GM12878 (cell line): ENCODE measurements at regions not wholly inside any gene's neighbourhood (a gene's known extent, or its start where the extent isn't known, plus 50 kb on each side); places are given as distances from the start of the nearest gene placed in this dataset.

ENCODE experiments used
- ATAC-seq: fragments of 200-7000 bp; cut with Tn5 transposase; 3 replicates; pipeline ENCODE4 v1.9.1; 2020; ENCODE audit warnings: mild to moderate bottlenecking, moderate library complexity
- BruUV-seq: library from RNA; stranded (reverse); fragments of 400-500 nt; replicated peaks from 2 replicates; lab custom pipeline; 2021; lab: Mats Ljungman, UMichigan
- CTCF ChIA-PET: fragments of 300-600 bp; sonication (Branson Sonifier 250); formaldehyde crosslinking; extraction: SDS; loops from one replicate; lab custom pipeline; 2021; ENCODE audit warnings: inconsistent platforms; lab: Yijun Ruan, JAX
- POLR2A ChIA-PET: fragments of 350-600 bp; formaldehyde crosslinking; extraction: SDS; loops from one replicate; lab custom pipeline; 2021; ENCODE audit warnings: inconsistent platforms; lab: Charles Lee
- RAD21 ChIA-PET: fragments of 300-600 bp; sonication (Branson Sonifier 250); formaldehyde crosslinking; loops from one replicate; lab custom pipeline; 2023; ENCODE audit warnings: antibody characterized with exemption; ENCODE audit not compliant: unreplicated experiment; lab: Charles Lee
- SMC1A ChIA-PET: fragments of 300-600 bp; sonication (Branson Sonifier 250); formaldehyde crosslinking; loops from one replicate; lab custom pipeline; 2023; ENCODE audit not compliant: unreplicated experiment, uncharacterized antibody; lab: Charles Lee
- DNase-seq: peaks from one replicate; pipeline ENCODE4 v3.0.0-alpha.2; 2011; ENCODE audit warnings: low read depth, low spot score
- FAIRE-seq: peaks from 3 replicates; lab custom pipeline; 2011; peaks lifted over from hg19 to GRCh38; lab: Jason Lieb, UNC
- H2AFZ ChIP-seq: 2 replicates; pipeline ENCODE4 v1.6.0; 2011; ENCODE audit warnings: low read depth, low read length, control low read depth; ENCODE audit not compliant: control insufficient read depth
- H3K27ac ChIP-seq: 2 replicates; pipeline ENCODE4 v1.5.1; 2011; ENCODE audit warnings: control low read depth; ENCODE audit not compliant: control insufficient read depth, insufficient read depth
- H3K27me3 ChIP-seq, 2 experiments: replicated peaks in 1 of 2; 2 replicates each; pipeline versions ENCODE4 v1.6.0 to v1.6.1; 2011; ENCODE audit warnings: low read length in 1 of 2; ENCODE audit not compliant: control insufficient read depth in 2 of 2, insufficient read depth in 2 of 2
- H3K36me3 ChIP-seq, 2 experiments: 2 replicates each; pipeline ENCODE4 v1.5.1; 2011; ENCODE audit warnings: low read length in 1 of 2; ENCODE audit not compliant: control insufficient read depth in 2 of 2, insufficient read depth in 2 of 2
- H3K4me1 ChIP-seq: 2 replicates; pipeline ENCODE4 v1.6.1; 2011; ENCODE audit warnings: mild to moderate bottlenecking, low read length, moderate library complexity, mixed read lengths; ENCODE audit not compliant: control insufficient read depth, insufficient read depth
- H3K4me2 ChIP-seq: 2 replicates; pipeline ENCODE4 v1.6.0; 2011; ENCODE audit warnings: control low read depth; ENCODE audit not compliant: control insufficient read depth, insufficient read depth
- H3K4me3 ChIP-seq: fragments of 200-600 bp; sonication (generic); 2 replicates; pipeline ENCODE4 v1.5.1; 2016
- H3K79me2 ChIP-seq: 2 replicates; pipeline ENCODE4 v1.6.0; 2011; ENCODE audit warnings: low read length; ENCODE audit not compliant: control insufficient read depth, insufficient read depth
- H3K9ac ChIP-seq: 2 replicates; pipeline ENCODE4 v1.8.0; 2011; ENCODE audit warnings: low read length, control low read depth, mixed read lengths; ENCODE audit not compliant: control insufficient read depth, insufficient read depth
- H3K9me3 ChIP-seq: replicated peaks from 3 replicates; pipeline ENCODE4 v1.5.1; 2011; ENCODE audit warnings: mild to moderate bottlenecking, low read length; ENCODE audit not compliant: control insufficient read depth, insufficient read depth
- H4K20me1 ChIP-seq: 2 replicates; pipeline ENCODE4 v1.6.0; 2011; ENCODE audit not compliant: control insufficient read depth, insufficient read depth
- ATF3 ChIP-seq: IDR thresholded peaks from 2 replicates; pipeline ENCODE4 v1.6.1; 2011; ENCODE audit warnings: low read depth, mild to moderate bottlenecking, low read length, moderate library complexity, borderline replicate concordance; ENCODE audit errors: extremely low read depth
- EGR1 ChIP-seq, 2 experiments: IDR thresholded peaks; 1 replicate in 1 of 2; 2 replicates in 1 of 2; pipeline ENCODE4 v1.6.1; 2011 to 2012; ENCODE audit warnings: low read depth in 2 of 2, low read length in 2 of 2, borderline replicate concordance in 1 of 2, mild to moderate bottlenecking in 1 of 2, moderate library complexity in 1 of 2
- HDAC2 ChIP-seq: fragments of 200-600 bp; sonication (generic); IDR thresholded peaks from 2 replicates; pipeline ENCODE4 v1.6.1; 2017
- HDAC6 ChIP-seq: fragments of 200-600 bp; sonication (generic); IDR thresholded peaks from one replicate; pipeline ENCODE4 v1.8.0; 2017; ENCODE audit warnings: antibody characterized with exemption; ENCODE audit not compliant: unreplicated experiment
- IRF4 ChIP-seq: IDR thresholded peaks from 2 replicates; pipeline ENCODE4 v1.6.1; 2011; ENCODE audit warnings: low read depth, low read length
- IRF5 ChIP-seq: fragments of 450-650 bp; IDR thresholded peaks from 2 replicates; pipeline ENCODE4 v1.6.1; 2017; ENCODE audit warnings: borderline replicate concordance
- KDM1A ChIP-seq: fragments of 200-600 bp; sonication (generic); IDR thresholded peaks from 2 replicates; pipeline ENCODE4 v1.6.1; 2016; ENCODE audit warnings: borderline replicate concordance
- MYB ChIP-seq: fragments of 150-350 bp; IDR thresholded peaks from 2 replicates; pipeline ENCODE4 v1.6.1; 2014; ENCODE audit warnings: mild to moderate bottlenecking, low read depth, low read length, borderline replicate concordance
- NFYA ChIP-seq: IDR thresholded peaks from 2 replicates; pipeline ENCODE4 v1.6.1; 2011; ENCODE audit warnings: low read depth, mild to moderate bottlenecking, low read length, improper control_type of control experiment, borderline replicate concordance
- PAX8 ChIP-seq: fragments of 450-650 bp; IDR thresholded peaks from 2 replicates; pipeline ENCODE4 v1.6.1; 2017; ENCODE audit warnings: mild to moderate bottlenecking, moderate library complexity
- PKNOX1 ChIP-seq: fragments of 450-650 bp; IDR thresholded peaks from 2 replicates; pipeline ENCODE4 v1.6.1; 2016; ENCODE audit warnings: mild to moderate bottlenecking
- RAD21 ChIP-seq: IDR thresholded peaks from 2 replicates; pipeline ENCODE4 v1.6.1; 2011; ENCODE audit warnings: mild to moderate bottlenecking, low read depth, low read length, moderate library complexity; ENCODE audit not compliant: insufficient read depth
- RELA ChIP-seq: fragments of 450-650 bp; IDR thresholded peaks from 2 replicates; pipeline ENCODE4 v1.8.0; 2014; ENCODE audit warnings: borderline replicate concordance; ENCODE audit not compliant: partially characterized antibody
- USF1 ChIP-seq: IDR thresholded peaks from 2 replicates; pipeline ENCODE4 v1.6.1; 2011; ENCODE audit warnings: borderline replicate concordance, low read depth, mild to moderate bottlenecking, moderate library complexity, mixed read lengths, low read length; ENCODE audit not compliant: insufficient read depth; ENCODE audit errors: extremely low read length
- ZNF274 ChIP-seq: IDR thresholded peaks from one replicate; pipeline ENCODE4 v1.8.0; 2011; ENCODE audit not compliant: insufficient read length, insufficient read depth
- WGBS: methylation state at CpG from one replicate; pipeline ENCODE4 v1.1.6; 2016; ENCODE audit warnings: low lambda C conversion rate; ENCODE audit not compliant: insufficient replicate concordance, insufficient coverage; ENCODE audit errors: missing lambda C conversion rate; 5-methylcytosine and 5-hydroxymethylcytosine counted together
- in situ Hi-C: fragments of 300-500 bp; cut with MboI; formaldehyde crosslinking; loops from 9 replicates; pipeline ENCODE4 v1.14.3; 2018; ENCODE audit warnings: mixed read lengths
- intact Hi-C: fragments of 100-400 bp; cut with micrococcal nuclease; formaldehyde crosslinking; loops from one replicate; pipeline ENCODE4 v1.14.2; 2022; ENCODE audit not compliant: unreplicated experiment

GRCh38 chr3:168250415-168250861 is 154.7 kb upstream of the GOLIM4 start (continued):
- TF ChIP-seq RAD21 (no peak), NFYA (no peak)

GRCh38 chr3:168249550-168250414 is 154.1 kb upstream of the GOLIM4 start:
- no peak for FAIRE-seq
- no TSS peak for BruUV-seq
- H3K27ac ChIP-seq: peak overlapping the region; percentile 59
- ChIA-PET POLR2A (no interaction called here), CTCF (interaction anchor here (0.6 to 1.1 kb wide), 3 partner anchors 35 to 855 kb away, joined by 3 read pairs; no protein-coding TSS in a partner anchor), RAD21 (interaction anchor here (1.2 to 1.7 kb wide), 3 partner anchors 36 to 56 kb away, joined by 3 to 7 read pairs (median 3); no protein-coding TSS in a partner anchor), SMC1A (interaction anchor here (0.8 to 1.3 kb wide), 4 partner anchors 9 to 615 kb away, joined by 3 to 5 read pairs (median 4); no protein-coding TSS in a partner anchor)
- in situ Hi-C loops: no loop called here
- H3K4me1 ChIP-seq: peaks cover 12% of the 10 kb centered on the region; the same call in 1 of the 2 replicates
- intact Hi-C loops: loop anchor here (1.0 kb wide), 1 partner anchor 218 kb away; no protein-coding TSS in a partner anchor
- DNase-seq: no peak
- no peaks in the 10 kb centered on the region for H3K79me2 ChIP-seq
- peak overlapping the region; percentile 87 for H2AFZ ChIP-seq
- no peaks in the 10 kb centered on the region for H4K20me1 ChIP-seq
- peak; percentile 85 for ATAC-seq
- peak overlapping the region; percentile 45 for H3K9ac ChIP-seq
- H3K4me2 ChIP-seq: peak overlapping the region; percentile 94
- 2% methylated on average over 65 of the region's 89 CpGs for WGBS
- no peaks in the 10 kb centered on the region for H3K36me3 ChIP-seq
- H3K27me3 ChIP-seq: no peaks in the 10 kb centered on the region
- peak overlapping the region; percentile 78 for H3K4me3 ChIP-seq
- H3K9me3 ChIP-seq: no peaks in the 10 kb centered on the region; the same call in 1 of the 3 replicates
- TF ChIP-seq KDM1A (no peak), ATF3 (no peak), USF1 (no peak), MYB (no peak), ZNF274 (no peak), PKNOX1 (no peak), IRF5 (no peak), HDAC2 (peak; percentile 39; the same call in 1 of the 2 replicates), EGR1 (IDR thresholded peaks at IDR 0.05; ENCODE audit: borderline replicate concordance in 1 of 2, low read depth in 2 of 2, low read length in 2 of 2) (peak in 1 of 2 experiments; percentile 55; a peak in 1 of 3 replicates), PAX8 (no peak), IRF4 (no peak), RELA (no peak), HDAC6 (peak; percentile 97)
